SK-N-DZ (cell line): ENCODE measurements at regions not wholly inside any gene's neighbourhood (a gene's known extent, or its start where the extent isn't known, plus 50 kb on each side); places are given as distances from the start of the nearest gene placed in this dataset.
A peak's percentile ranks its signal among the peaks of the same experiment; 100 is the strongest.

Experiments
- DNase-seq: peaks from one replicate; pipeline ENCODE4 v3.0.0-alpha.2; 2015; ENCODE audit warnings: low spot score

DNA sequence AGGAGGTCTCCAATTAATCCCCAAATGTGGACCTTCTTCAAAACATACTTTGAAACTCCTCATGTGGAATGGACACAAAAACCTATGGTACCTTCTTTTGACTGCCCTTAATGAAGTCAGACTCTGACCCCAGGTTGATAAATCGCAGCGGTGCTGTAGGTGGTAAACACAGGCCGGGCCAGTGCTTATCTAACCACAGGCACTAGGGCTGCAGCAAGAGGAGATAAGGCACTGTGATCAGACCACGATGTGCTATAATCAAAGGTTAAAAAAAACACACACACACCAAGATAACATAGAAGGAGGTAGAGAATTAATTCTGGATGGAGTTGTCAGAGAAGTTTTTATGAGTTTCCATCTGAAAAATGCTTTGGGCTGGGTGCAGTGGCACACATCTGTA, 52.3 kb upstream of the SIPA1L2 start:
- DNase-seq = no peak

DNA sequence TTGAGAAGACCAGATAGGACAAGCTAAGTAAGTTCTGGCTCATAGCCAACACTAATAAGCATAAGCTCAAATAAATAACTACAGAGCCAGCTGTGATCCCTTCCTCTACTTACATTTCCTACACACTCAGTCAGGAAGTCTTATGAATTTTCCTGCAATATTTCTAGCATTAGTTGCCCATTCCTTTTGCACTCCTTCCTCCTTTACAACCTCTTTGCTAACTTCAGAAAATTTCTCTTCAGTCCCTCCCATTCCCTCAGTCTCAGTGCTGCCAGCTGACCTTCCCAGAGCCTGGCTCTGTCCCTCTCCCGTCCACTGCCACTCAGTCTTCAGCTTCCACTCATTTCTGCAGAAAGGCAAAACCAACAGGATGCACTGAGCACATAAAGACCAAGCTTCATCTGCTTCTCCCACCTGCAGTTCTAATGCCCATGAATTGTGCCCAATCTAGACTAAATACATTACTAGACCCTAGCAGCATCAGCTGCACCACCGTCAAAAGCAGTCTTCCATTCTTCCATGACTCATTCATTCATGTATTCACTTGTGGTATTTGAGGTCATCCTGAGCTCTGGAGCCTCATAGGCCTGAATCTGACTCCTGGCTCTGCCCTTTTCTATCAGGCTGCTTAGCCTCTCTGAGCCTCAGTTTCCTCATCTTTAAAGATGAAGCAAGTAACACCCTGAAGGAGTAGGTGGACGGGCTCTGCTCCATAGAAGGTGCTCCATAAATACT, 54.6 kb upstream of the SIPA1L2 start:
- no peak for DNase-seq

DNA sequence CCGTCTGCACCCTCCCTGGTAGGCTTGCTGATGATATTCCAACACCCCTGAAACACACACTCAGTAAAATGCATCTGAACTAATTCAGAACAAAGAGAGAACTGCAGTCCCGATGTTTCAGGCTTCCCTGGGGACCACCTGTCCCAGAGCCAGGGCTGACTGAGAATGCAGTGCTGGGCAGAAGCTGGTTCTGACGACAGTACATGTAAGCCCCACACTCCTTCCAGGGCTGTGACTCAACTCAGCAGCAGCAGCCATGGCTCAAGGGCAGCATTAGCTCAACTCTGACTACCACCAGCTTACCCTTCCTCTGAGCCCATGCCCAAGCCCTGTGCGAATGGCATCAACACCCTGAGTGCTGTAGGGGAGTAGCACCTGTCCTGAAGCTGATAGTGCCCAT, 56.4 kb upstream of the SIPA1L2 start:
- DNase-seq = no peak

DNA sequence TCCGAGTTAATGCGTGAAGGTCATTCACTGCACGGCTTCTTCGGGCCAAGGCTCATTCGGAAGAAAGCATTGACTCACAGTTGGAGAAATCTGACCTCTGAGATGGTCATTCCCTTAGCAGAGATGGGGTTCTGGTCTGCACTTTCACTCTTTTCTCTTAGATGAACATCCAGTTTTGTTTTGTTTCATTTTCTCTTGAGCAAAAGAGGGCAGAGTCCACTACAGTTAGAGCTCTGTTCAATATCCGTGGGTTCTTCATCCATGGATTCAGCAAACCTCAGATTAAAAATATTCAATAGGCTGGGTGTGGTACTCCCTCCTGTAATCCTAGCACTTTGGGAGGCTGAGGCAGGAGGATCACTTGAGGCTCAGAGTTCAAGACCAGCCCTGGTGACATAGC, 57.4 kb upstream of the SIPA1L2 start:
- no peak for DNase-seq

- no peak for DNase-seq
Observed at GRCh38 chr1:232687728-232688127, 57.8 kb upstream of the SIPA1L2 start.

GRCh38 chr1:232688398-232688797, 58.5 kb upstream of the SIPA1L2 start:
- no peak for DNase-seq

GRCh38 chr1:232689711-232690110, 59.8 kb upstream of the SIPA1L2 start:
- no peak for DNase-seq

DNA sequence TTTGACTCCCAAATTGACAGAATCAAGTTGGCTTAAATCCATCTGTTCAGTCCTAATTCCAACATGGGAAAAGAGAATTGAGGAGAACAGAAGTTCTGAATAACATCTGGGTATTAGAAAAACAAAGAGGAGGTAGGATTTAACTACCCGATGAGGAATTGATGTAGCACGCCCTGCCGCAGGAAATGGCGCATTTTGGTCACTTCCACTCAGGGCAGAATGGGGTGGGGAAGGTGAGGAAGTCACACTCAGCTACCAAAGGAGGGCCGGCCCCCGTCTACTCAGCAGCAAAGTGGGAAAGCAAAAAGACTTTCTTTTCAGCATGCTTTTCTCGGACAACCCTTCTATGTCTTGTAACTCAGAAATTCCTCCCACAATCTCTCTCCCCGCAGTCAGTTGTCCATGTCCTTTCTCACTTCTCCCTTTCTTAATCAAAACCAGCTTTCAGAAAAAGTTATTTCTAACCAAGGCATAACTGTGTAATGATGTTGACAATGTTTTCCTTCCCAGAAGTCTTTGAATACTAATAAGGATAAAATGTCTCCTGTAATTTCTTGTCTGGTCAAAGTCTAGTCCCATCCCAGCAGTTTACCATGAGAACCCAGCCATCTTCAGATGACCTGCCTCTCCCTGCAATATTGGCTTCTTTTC, 60.5 kb upstream of the SIPA1L2 start:
- DNase-seq = no peak

DNA sequence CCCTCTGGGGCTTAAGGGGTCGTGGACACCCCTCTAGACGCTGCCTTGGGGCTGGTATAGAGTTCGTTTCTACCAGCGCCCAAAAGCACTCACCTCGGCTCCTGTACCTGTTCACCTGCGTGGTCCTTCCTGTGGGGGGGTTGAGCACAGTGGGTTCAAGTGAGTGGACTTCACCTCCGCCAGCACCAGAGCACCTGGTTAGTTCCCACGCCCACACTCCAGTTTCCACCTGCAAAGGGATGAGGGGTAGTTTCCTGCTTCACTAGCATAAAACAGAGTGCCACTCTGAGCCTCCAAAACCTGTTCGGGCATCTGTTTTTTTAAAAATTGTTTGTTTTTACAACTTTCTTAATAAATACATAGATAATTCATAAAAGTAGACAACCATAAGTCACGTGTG, 64.5 kb upstream of the SIPA1L2 start:
- no peak for DNase-seq

- DNase-seq = no peak
Observed at GRCh38 chr1:232695621-232696385, 65.9 kb upstream of the SIPA1L2 start.

DNA sequence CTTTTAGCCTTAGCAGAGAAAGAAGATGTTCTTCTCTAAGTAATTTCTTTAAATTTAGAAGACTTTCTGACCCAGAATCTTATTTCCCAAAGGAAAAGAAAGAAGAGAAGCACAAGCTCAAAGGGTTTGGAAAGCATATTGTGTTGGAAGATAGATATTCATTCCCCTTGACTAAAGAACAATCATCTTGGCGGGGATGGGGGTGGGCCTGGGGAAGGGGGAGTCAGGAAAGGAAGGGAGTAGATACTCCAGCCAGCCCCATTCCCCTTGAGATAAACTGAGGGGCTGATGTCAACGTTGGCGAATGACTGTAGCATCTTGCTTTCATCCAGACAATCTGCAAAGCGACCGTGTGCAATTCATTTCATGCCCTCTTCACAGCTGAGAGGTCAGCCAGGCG, 66.5 kb upstream of the SIPA1L2 start:
- no peak for DNase-seq

- DNase-seq = no peak
Observed at GRCh38 chr1:232697187-232697822, 67.4 kb upstream of the SIPA1L2 start.

- no peak for DNase-seq
Observed at GRCh38 chr1:232699814-232700213, 69.9 kb upstream of the SIPA1L2 start.

GRCh38 chr1:232702911-232703310, 73.0 kb upstream of the SIPA1L2 start:
- DNase-seq = no peak

DNA sequence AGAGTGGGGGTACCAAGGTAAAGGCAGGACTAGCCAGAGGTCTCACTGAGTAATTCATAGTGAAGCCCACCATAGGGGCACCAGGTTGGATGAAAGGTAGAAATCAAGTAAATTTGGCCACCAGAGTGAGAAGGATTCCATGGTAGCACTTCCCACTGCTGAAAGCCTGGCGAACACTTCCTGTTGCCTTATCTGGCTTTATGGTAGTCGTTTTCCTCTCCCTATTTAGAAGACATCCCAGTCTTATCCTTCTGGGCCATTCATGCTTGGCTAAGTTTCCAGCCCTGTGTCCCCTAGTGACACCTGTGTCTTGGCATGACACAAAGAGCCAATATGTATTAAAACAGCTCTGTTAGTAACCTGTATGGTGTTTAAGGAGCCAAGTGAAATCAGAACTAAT, 74.3 kb upstream of the SIPA1L2 start:
- no peak for DNase-seq

DNA sequence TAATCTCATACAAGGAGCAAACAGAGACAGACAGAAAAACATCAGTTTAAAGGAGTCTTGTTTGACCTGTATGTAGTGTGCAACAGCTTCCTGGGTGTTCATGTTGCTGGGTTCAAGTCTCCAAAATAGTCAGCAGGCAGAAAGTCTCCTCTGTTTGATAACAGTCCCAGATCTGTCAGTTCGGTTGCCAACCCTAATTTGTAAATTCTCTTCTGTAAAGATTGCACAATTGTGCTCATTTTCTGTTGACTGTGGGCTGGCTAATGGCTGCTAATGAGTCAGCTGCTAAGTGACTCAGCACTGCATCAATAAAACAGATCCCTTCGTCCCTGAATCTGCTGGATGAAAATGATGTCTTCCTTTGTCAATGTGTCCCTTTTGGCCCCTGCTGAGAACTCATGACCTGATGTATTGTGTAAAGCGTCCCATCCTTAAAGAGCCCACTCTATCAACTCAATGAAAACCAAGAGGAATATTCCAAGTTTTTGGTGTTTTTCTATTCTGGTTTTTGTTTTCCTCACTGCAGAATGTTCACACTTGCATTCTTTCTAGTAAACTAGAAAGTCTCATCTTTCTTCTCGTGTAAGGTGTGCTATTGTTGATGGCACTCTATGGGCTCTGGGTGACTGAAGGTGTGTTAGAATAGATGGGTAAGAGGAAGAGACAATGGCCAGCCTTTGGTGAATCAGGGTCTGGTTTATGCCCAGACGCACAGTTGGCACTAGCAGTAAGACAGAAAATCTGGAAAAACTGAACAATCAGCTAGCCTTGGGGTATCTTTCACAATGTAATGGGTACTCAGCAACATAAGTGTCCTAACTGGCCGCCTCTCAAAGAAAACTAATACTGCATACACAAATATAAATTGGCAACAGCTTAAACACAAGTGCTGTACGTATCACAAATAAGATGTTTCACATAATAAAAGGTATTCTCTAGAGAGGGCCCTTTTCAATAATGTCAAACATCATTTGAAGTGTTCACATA, 75.1 kb upstream of the SIPA1L2 start:
- DNase-seq = peak; percentile 13

DNA sequence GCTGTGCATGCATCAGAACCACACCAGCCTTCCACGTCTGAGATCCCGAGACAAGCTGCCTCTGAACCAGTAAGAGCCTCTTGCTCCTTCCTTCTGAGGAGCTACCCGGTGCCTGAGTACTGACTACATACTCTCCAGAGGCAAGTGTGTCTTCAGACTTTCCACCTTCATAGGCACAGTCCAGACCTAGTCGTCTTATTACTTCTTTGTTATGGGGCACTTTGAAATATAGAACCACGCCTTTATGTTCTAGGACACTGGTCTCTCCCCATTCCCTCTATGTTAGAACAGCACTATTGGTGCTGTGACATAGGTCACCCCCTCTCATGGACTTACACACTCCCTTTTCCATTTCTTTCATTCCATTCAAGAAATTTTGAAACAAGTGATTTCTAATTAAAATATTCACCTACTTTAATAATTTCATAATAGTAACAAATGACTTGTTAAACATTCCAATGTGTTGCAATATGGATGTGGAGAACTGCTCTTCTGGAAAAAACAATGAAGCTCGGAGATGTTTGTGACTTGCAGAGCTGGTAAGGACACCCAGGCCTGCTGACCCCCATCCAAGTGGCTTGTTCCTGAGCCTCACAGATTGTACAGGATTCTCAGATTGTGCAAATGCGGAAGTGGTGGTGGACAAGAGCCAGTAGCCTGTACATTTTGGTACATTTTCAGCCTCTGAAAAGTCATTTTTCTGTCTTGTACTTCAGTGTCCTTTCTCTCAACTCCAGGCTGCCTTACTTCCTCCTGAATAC, 76.1 kb upstream of the SIPA1L2 start:
- no peak for DNase-seq

GRCh38 chr1:232707142-232707541, 77.2 kb upstream of the SIPA1L2 start:
- DNase-seq = no peak

- no peak for DNase-seq
Observed at GRCh38 chr1:232709386-232709785, 79.5 kb upstream of the SIPA1L2 start.

GRCh38 chr1:232711996-232712395, 82.1 kb upstream of the SIPA1L2 start:
- DNase-seq = no peak
